OCI-LY7 (cell line): ENCODE measurements at regions not wholly inside any gene's neighbourhood (a gene's known extent, or its start where the extent isn't known, plus 50 kb on each side); places are given as distances from the start of the nearest gene placed in this dataset.

Source experiments
- BruUV-seq: library from RNA; stranded (reverse); fragments of 400-500 nt; replicated peaks from 2 replicates; lab custom pipeline; 2021; lab: Mats Ljungman, UMichigan
- CTCF ChIA-PET: fragments of 300-600 bp; sonication (Branson Sonifier 250); formaldehyde crosslinking; loops from one replicate; lab custom pipeline; 2022; ENCODE audit warnings: antibody characterized with exemption; ENCODE audit not compliant: unreplicated experiment; lab: Charles Lee
- POLR2A ChIA-PET: fragments of 300-600 bp; sonication (Branson Sonifier 250); formaldehyde crosslinking; loops from one replicate; lab custom pipeline; 2022; ENCODE audit warnings: antibody characterized with exemption; lab: Charles Lee
- DNase-seq: peaks from one replicate; pipeline ENCODE4 v3.0.0-alpha.2; 2015; ENCODE audit warnings: low spot score
- H2AFZ ChIP-seq: fragments of 200-600 bp; sonication (generic), shearing (Covaris generic); 2 replicates; pipeline ENCODE4 v1.6.1; 2014; ENCODE audit warnings: mild to moderate bottlenecking, antibody characterized with exemption, low read length, moderate library complexity
- H3K27ac ChIP-seq: fragments of 200-600 bp; sonication (generic); 2 replicates; pipeline ENCODE4 v1.5.1; 2014; ENCODE audit warnings: mixed run types, low read depth, mild to moderate bottlenecking, moderate library complexity, low read length, inconsistent platforms; ENCODE audit not compliant: poor library complexity, severe bottlenecking
- H3K36me3 ChIP-seq: fragments of 200-600 bp; sonication (generic); 2 replicates; pipeline ENCODE4 v1.6.1; 2014; ENCODE audit warnings: mild to moderate bottlenecking, antibody characterized with exemption, low read length, moderate library complexity, mixed read lengths; ENCODE audit not compliant: insufficient read depth
- H3K4me1 ChIP-seq: fragments of 200-600 bp; sonication (generic); 2 replicates; pipeline ENCODE4 v1.5.1; 2014; ENCODE audit warnings: mild to moderate bottlenecking, low read length; ENCODE audit not compliant: insufficient read depth, poor library complexity, severe bottlenecking
- H3K4me2 ChIP-seq: fragments of 200-600 bp; sonication (generic); 2 replicates; pipeline ENCODE4 v1.6.1; 2014; ENCODE audit warnings: mild to moderate bottlenecking, low read length
- H3K4me3 ChIP-seq: fragments of 200-600 bp; sonication (generic); 2 replicates; pipeline ENCODE4 v1.5.1; 2014; ENCODE audit warnings: mild to moderate bottlenecking, low read depth, low read length; ENCODE audit not compliant: poor library complexity, severe bottlenecking
- H3K79me2 ChIP-seq: fragments of 200-600 bp; sonication (generic); 2 replicates; pipeline ENCODE4 v1.6.1; 2016; ENCODE audit warnings: low read depth, mild to moderate bottlenecking, low read length, moderate library complexity, mixed read lengths; ENCODE audit not compliant: insufficient read depth
- H3K9me2 ChIP-seq: fragments of 200-600 bp; sonication (generic); 2 replicates; pipeline ENCODE4 v1.6.1; 2016; ENCODE audit warnings: mild to moderate bottlenecking, low read length, mixed read lengths; ENCODE audit not compliant: insufficient read depth
- H3K9me3 ChIP-seq: fragments of 200-600 bp; sonication (generic); 2 replicates; pipeline ENCODE4 v1.6.1; 2014; ENCODE audit warnings: mild to moderate bottlenecking, mixed run types, low read length, mixed read lengths
- H4K20me1 ChIP-seq: fragments of 200-600 bp; sonication (generic); 2 replicates; pipeline ENCODE4 v1.6.1; 2014; ENCODE audit warnings: mild to moderate bottlenecking, antibody characterized with exemption, low read length, moderate library complexity, mixed read lengths; ENCODE audit not compliant: insufficient read depth
- EZH2phosphoT487 ChIP-seq: fragments of 200-600 bp; sonication (generic); IDR thresholded peaks from 2 replicates; pipeline ENCODE4 v1.6.1; 2018; ENCODE audit warnings: low read depth, borderline replicate concordance, mild to moderate bottlenecking, mixed run types, antibody characterized with exemption, low read length, moderate library complexity, mixed read lengths
- intact Hi-C: fragments of 100-400 bp; cut with micrococcal nuclease; formaldehyde crosslinking; loops from one replicate; pipeline ENCODE4 v1.10.0; 2022; ENCODE audit not compliant: unreplicated experiment
- TF ChIP-seq, protein P1 (sequence below): fragments of 200-600 bp; sonication (generic); conservative IDR thresholded peaks from 2 replicates; pipeline ENCODE4 v1.5.1; 2014; ENCODE audit warnings: mild to moderate bottlenecking, antibody characterized with exemption, low read length, moderate library complexity, mixed read lengths

DNA sequence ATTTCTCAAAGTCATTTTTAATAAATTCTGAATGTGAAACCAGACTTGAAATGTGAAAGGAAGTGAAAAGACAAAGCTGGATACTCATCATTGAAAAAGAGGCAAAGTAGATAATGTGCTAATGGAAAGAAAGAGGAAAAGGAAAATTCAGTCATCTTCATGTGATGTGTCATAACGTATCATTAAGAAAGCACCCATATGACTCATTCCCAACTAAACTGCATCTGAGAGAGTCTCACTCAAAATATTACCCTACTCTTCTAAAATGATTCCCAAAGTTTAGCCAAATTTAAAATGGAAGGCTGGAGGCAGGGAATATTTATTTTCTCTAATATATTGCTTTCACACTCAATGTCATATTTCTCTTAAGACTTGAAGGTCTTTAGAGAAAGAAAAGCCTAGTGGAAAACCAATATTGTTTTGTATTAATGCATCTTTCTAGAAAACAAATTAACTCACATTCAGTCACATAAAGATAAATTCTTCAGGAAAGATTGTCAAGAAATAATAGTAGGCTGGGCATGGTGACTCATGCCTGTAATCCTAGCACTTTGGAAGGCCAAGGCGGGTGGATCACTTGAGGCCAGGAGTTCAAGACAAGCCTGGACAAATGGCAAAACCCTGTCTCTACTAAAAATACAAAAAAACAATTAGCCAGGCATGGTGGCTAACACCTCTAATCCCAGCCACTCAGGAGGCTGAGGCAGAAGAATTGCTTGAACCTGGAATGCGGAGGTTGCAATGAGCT lies 129.9 kb downstream of the SLC30A10 start:
- POLR2A ChIA-PET = no interaction called here
- Histone ChIP-seq H3K4me1 (peaks cover 5% of the 10 kb centered on the region), H3K4me3 (no peak overlapping the region), H3K36me3 (no peaks in the 10 kb centered on the region), H3K9me2 (no peaks in the 10 kb centered on the region), H3K9me3 (no peaks in the 10 kb centered on the region), H3K27ac (no peak overlapping the region), H2AFZ (no peak overlapping the region), H3K79me2 (no peaks in the 10 kb centered on the region), H3K4me2 (no peak overlapping the region), H4K20me1 (no peaks in the 10 kb centered on the region)
- intact Hi-C loops = no loop called here
- TF ChIP-seq EZH2phosphoT487 = no peak
- TF ChIP-seq, protein P1, sequence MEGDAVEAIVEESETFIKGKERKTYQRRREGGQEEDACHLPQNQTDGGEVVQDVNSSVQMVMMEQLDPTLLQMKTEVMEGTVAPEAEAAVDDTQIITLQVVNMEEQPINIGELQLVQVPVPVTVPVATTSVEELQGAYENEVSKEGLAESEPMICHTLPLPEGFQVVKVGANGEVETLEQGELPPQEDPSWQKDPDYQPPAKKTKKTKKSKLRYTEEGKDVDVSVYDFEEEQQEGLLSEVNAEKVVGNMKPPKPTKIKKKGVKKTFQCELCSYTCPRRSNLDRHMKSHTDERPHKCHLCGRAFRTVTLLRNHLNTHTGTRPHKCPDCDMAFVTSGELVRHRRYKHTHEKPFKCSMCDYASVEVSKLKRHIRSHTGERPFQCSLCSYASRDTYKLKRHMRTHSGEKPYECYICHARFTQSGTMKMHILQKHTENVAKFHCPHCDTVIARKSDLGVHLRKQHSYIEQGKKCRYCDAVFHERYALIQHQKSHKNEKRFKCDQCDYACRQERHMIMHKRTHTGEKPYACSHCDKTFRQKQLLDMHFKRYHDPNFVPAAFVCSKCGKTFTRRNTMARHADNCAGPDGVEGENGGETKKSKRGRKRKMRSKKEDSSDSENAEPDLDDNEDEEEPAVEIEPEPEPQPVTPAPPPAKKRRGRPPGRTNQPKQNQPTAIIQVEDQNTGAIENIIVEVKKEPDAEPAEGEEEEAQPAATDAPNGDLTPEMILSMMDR = no peak
- CTCF ChIA-PET = no interaction called here
- BruUV-seq = no TSS peak
- no peak for DNase-seq

DNA sequence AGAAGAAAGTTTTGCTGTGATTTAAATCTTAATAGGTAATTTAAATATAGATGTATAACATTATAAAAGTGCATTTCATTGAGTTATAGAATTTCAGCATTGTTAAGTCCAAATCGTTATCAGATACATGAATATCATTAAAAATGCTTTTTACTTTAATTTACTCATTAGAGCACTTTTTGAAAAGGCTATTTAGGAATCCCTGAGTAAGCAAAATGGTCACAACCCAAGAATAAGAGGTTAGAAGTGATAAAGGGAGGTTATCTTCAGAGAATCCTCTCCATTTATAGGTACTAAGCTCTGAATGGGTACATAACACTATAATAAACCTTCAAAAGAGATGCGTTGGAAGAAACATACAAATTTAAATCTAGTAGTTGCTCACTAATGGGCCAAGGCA lies 130.7 kb downstream of the SLC30A10 start:
- Histone ChIP-seq H3K27ac (no peak overlapping the region), H3K79me2 (no peaks in the 10 kb centered on the region), H2AFZ (no peak overlapping the region), H3K4me3 (no peak overlapping the region), H4K20me1 (no peaks in the 10 kb centered on the region), H3K9me2 (no peaks in the 10 kb centered on the region), H3K9me3 (no peaks in the 10 kb centered on the region), H3K4me1 (peaks cover 5% of the 10 kb centered on the region), H3K36me3 (no peaks in the 10 kb centered on the region), H3K4me2 (no peak overlapping the region)
- TF ChIP-seq, protein P1 = no peak
- TF ChIP-seq EZH2phosphoT487 = no peak
- POLR2A ChIA-PET = no interaction called here
- DNase-seq = no peak
- no TSS peak for BruUV-seq
- CTCF ChIA-PET = no interaction called here
- intact Hi-C loops = no loop called here

DNA sequence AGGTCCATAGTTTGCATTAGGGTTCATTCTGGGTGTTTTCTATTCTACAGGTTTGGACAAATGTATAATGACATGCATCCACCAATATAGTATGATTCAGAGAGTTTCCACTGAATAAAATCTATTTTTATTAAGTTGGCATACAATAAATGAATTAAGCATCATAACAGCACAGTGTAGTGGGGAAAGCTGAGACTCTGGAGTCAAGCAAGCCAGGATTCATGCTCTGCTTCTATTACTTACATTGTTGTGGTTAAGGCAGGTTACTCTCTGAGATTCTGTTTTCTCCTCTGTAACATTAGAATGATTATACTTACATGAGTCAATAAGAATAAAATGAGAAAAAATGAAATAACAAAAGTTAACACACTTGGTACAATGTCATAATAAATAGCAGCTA lies 131.3 kb downstream of the SLC30A10 start:
- POLR2A ChIA-PET = no interaction called here
- no peaks in the 10 kb centered on the region for H4K20me1 ChIP-seq

More for the DNA sequence above, 131.3 kb downstream of the SLC30A10 start:
- CTCF ChIA-PET = no interaction called here
- H3K4me2 ChIP-seq = no peak overlapping the region
- no TSS peak for BruUV-seq
- peaks cover 5% of the 10 kb centered on the region for H3K4me1 ChIP-seq
- no peak for TF ChIP-seq EZH2phosphoT487
- TF ChIP-seq, protein P1 = no peak
- no peaks in the 10 kb centered on the region for H3K36me3 ChIP-seq
- no peak overlapping the region for H3K27ac ChIP-seq
- H3K9me3 ChIP-seq = no peaks in the 10 kb centered on the region
- intact Hi-C loops = no loop called here
- no peaks in the 10 kb centered on the region for H3K79me2 ChIP-seq
- no peak overlapping the region for H3K4me3 ChIP-seq
- H3K9me2 ChIP-seq = no peaks in the 10 kb centered on the region
- no peak for DNase-seq
- no peak overlapping the region for H2AFZ ChIP-seq
